ENCODE measurements at regions not wholly inside any gene's neighbourhood (a gene's known extent, or its start where the extent isn't known, plus 50 kb on each side); places are given as distances from the start of the nearest gene placed in this dataset.

- H3K4me3 ChIP-seq (ENCODE audit: low read depth, low read length): no peak overlapping the region
- TF ChIP-seq MYC (IDR thresholded peaks at IDR 0.05; ENCODE audit: low read depth, low read length) (no peak), CTCF (IDR thresholded peaks at IDR 0.05; ENCODE audit: low read depth, low read length) (no peak), POLR2A (IDR thresholded peaks at IDR 0.05; ENCODE audit: extremely low read depth, insufficient read length) (no peak), MAX (IDR thresholded peaks at IDR 0.05; ENCODE audit: low read depth, low read length) (no peak)
- DNase-seq (ENCODE audit: low read depth): peak; percentile 20
Measured at GRCh38 chr5:56567278-56567677, 248.1 kb upstream of the MAP3K1 start.

- H3K4me3 ChIP-seq (ENCODE audit: low read depth, low read length): no peak overlapping the region
- DNase-seq (ENCODE audit: low read depth): peak; percentile 74
- TF ChIP-seq POLR2A (IDR thresholded peaks at IDR 0.05; ENCODE audit: extremely low read depth, insufficient read length): no peak
- no peak for TF ChIP-seq MAX (IDR thresholded peaks at IDR 0.05; ENCODE audit: low read depth, low read length)
- no peak for TF ChIP-seq CTCF (IDR thresholded peaks at IDR 0.05; ENCODE audit: low read depth, low read length)
- no peak for TF ChIP-seq MYC (IDR thresholded peaks at IDR 0.05; ENCODE audit: low read depth, low read length)
Measured at GRCh38 chr5:56566374-56567249, 248.7 kb upstream of the MAP3K1 start.

- DNase-seq (ENCODE audit: low read depth): peak; percentile 91
- peak overlapping the region; percentile 27 for H3K4me3 ChIP-seq (ENCODE audit: low read depth, low read length)
- TF ChIP-seq POLR2A (IDR thresholded peaks at IDR 0.05; ENCODE audit: extremely low read depth, insufficient read length) (no peak), MYC (IDR thresholded peaks at IDR 0.05; ENCODE audit: low read depth, low read length) (no peak), CTCF (IDR thresholded peaks at IDR 0.05; ENCODE audit: low read depth, low read length) (no peak), MAX (IDR thresholded peaks at IDR 0.05; ENCODE audit: low read depth, low read length) (no peak)
Measured at GRCh38 chr5:56565644-56566043, 249.7 kb upstream of the MAP3K1 start.

- peak overlapping the region; percentile 27 for H3K4me3 ChIP-seq (ENCODE audit: low read depth, low read length)
- no peak for DNase-seq (ENCODE audit: low read depth)
- TF ChIP-seq MYC (IDR thresholded peaks at IDR 0.05; ENCODE audit: low read depth, low read length) (no peak), POLR2A (IDR thresholded peaks at IDR 0.05; ENCODE audit: extremely low read depth, insufficient read length) (no peak), CTCF (IDR thresholded peaks at IDR 0.05; ENCODE audit: low read depth, low read length) (no peak)
Measured at GRCh38 chr5:56565283-56565615, 250.1 kb upstream of the MAP3K1 start.

GRCh38 chr5:56564541-56565282, 250.6 kb upstream of the MAP3K1 start:
- TF ChIP-seq MAX (IDR thresholded peaks at IDR 0.05; ENCODE audit: low read depth, low read length): 0 out of 2 replicates have a peak, but pooled peaks have one; percentile 11
- peak; percentile 58; the same call in 1 of the 2 replicates for TF ChIP-seq MYC (IDR thresholded peaks at IDR 0.05; ENCODE audit: low read depth, low read length)
- peak; percentile 23 for TF ChIP-seq CTCF (IDR thresholded peaks at IDR 0.05; ENCODE audit: low read depth, low read length)
- no peak for TF ChIP-seq POLR2A (IDR thresholded peaks at IDR 0.05; ENCODE audit: extremely low read depth, insufficient read length)
- peak; percentile 98 for DNase-seq (ENCODE audit: low read depth)
- H3K4me3 ChIP-seq (ENCODE audit: low read depth, low read length): peak overlapping the region; percentile 27
